ENCODE measurements at regions not wholly inside any gene's neighbourhood (a gene's known extent, or its start where the extent isn't known, plus 50 kb on each side); places are given as distances from the start of the nearest gene placed in this dataset.

DNA sequence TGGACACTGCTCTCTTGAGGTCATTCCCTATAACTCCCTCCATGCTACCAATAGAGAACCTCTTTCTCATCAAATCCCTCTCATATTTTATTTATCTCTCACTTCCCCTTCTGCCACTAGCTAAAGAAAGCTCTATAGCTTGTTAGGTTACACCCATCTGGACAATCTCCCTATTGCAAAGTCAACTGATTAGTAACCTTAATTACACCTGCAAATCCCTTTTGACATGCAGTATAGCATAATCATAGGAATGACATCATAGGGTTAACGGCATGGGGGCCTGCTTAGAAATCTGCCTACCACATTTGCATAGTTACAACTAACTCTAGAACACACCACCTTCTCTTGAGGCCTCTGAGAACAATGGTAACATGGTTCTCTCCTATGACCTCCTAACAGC, 181.2 kb downstream of the EMP1 start:
- no peaks in the 10 kb centered on the region for H3K27me3 ChIP-seq (ENCODE audit: control insufficient read depth in 4 of 4, insufficient read depth in 4 of 4, low read length in 3 of 4)
- H3K9ac ChIP-seq (ENCODE audit: low read depth in 1 of 2, low read length in 2 of 2), result no peak overlapping the region
- DNase-seq (ENCODE audit: low spot score), result no peak
- H3K4me1 ChIP-seq (ENCODE audit: control insufficient read depth in 4 of 4, insufficient read depth in 4 of 4, low read length in 3 of 4), result peaks cover 0 to 28% (median 17%) of the 10 kb centered on the region in 4 donors
- H3K36me3 ChIP-seq (ENCODE audit: control insufficient read depth in 4 of 4, insufficient read depth in 3 of 4, low read depth in 1 of 4, low read length in 3 of 4), result no peaks in the 10 kb centered on the region
- H3K9me3 ChIP-seq (ENCODE audit: control insufficient read depth in 4 of 4, low read length in 3 of 4), result no peaks in the 10 kb centered on the region
- 68% methylated on average over 1 of the region's 1 CpG for WGBS
- TF ChIP-seq YY1 (IDR thresholded peaks at IDR 0.05) (no peak), GABPA (IDR thresholded peaks at IDR 0.05 in 1 of 2, conservative IDR thresholded peaks at IDR 0.05 in 1 of 2) (no peak), RAD21 (IDR thresholded peaks at IDR 0.05) (no peak), EGR1 (IDR thresholded peaks at IDR 0.05; ENCODE audit: low read depth in 2 of 2) (no peak), HNF4A (conservative IDR thresholded peaks at IDR 0.05) (no peak), TAF1 (conservative IDR thresholded peaks at IDR 0.05) (no peak), FOXA1 (IDR thresholded peaks at IDR 0.05) (no peak), JUND (IDR thresholded peaks at IDR 0.05) (no peak), HNF4G (IDR thresholded peaks at IDR 0.05) (no peak), SP1 (IDR thresholded peaks at IDR 0.05) (no peak), NR2F2 (IDR thresholded peaks at IDR 0.05) (no peak), RXRA (IDR thresholded peaks at IDR 0.05) (no peak), FOXA2 (IDR thresholded peaks at IDR 0.05) (no peak)
- TF ChIP-seq, protein P1, sequence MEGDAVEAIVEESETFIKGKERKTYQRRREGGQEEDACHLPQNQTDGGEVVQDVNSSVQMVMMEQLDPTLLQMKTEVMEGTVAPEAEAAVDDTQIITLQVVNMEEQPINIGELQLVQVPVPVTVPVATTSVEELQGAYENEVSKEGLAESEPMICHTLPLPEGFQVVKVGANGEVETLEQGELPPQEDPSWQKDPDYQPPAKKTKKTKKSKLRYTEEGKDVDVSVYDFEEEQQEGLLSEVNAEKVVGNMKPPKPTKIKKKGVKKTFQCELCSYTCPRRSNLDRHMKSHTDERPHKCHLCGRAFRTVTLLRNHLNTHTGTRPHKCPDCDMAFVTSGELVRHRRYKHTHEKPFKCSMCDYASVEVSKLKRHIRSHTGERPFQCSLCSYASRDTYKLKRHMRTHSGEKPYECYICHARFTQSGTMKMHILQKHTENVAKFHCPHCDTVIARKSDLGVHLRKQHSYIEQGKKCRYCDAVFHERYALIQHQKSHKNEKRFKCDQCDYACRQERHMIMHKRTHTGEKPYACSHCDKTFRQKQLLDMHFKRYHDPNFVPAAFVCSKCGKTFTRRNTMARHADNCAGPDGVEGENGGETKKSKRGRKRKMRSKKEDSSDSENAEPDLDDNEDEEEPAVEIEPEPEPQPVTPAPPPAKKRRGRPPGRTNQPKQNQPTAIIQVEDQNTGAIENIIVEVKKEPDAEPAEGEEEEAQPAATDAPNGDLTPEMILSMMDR (IDR thresholded peaks at IDR 0.05; ENCODE audit: low read depth, low read length, missing input control), result no peak
- TF ChIP-seq, protein P2, sequence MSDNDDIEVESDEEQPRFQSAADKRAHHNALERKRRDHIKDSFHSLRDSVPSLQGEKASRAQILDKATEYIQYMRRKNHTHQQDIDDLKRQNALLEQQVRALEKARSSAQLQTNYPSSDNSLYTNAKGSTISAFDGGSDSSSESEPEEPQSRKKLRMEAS (IDR thresholded peaks at IDR 0.05), result no peak
- TF ChIP-seq, protein P3, sequence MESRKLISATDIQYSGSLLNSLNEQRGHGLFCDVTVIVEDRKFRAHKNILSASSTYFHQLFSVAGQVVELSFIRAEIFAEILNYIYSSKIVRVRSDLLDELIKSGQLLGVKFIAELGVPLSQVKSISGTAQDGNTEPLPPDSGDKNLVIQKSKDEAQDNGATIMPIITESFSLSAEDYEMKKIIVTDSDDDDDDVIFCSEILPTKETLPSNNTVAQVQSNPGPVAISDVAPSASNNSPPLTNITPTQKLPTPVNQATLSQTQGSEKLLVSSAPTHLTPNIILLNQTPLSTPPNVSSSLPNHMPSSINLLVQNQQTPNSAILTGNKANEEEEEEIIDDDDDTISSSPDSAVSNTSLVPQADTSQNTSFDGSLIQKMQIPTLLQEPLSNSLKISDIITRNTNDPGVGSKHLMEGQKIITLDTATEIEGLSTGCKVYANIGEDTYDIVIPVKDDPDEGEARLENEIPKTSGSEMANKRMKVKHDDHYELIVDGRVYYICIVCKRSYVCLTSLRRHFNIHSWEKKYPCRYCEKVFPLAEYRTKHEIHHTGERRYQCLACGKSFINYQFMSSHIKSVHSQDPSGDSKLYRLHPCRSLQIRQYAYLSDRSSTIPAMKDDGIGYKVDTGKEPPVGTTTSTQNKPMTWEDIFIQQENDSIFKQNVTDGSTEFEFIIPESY (IDR thresholded peaks at IDR 0.05), result no peak
- TF ChIP-seq, protein P4, sequence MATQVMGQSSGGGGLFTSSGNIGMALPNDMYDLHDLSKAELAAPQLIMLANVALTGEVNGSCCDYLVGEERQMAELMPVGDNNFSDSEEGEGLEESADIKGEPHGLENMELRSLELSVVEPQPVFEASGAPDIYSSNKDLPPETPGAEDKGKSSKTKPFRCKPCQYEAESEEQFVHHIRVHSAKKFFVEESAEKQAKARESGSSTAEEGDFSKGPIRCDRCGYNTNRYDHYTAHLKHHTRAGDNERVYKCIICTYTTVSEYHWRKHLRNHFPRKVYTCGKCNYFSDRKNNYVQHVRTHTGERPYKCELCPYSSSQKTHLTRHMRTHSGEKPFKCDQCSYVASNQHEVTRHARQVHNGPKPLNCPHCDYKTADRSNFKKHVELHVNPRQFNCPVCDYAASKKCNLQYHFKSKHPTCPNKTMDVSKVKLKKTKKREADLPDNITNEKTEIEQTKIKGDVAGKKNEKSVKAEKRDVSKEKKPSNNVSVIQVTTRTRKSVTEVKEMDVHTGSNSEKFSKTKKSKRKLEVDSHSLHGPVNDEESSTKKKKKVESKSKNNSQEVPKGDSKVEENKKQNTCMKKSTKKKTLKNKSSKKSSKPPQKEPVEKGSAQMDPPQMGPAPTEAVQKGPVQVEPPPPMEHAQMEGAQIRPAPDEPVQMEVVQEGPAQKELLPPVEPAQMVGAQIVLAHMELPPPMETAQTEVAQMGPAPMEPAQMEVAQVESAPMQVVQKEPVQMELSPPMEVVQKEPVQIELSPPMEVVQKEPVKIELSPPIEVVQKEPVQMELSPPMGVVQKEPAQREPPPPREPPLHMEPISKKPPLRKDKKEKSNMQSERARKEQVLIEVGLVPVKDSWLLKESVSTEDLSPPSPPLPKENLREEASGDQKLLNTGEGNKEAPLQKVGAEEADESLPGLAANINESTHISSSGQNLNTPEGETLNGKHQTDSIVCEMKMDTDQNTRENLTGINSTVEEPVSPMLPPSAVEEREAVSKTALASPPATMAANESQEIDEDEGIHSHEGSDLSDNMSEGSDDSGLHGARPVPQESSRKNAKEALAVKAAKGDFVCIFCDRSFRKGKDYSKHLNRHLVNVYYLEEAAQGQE (IDR thresholded peaks at IDR 0.05), result no peak
- TF ChIP-seq, protein P5, sequence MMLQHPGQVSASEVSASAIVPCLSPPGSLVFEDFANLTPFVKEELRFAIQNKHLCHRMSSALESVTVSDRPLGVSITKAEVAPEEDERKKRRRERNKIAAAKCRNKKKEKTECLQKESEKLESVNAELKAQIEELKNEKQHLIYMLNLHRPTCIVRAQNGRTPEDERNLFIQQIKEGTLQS (IDR thresholded peaks at IDR 0.05), result no peak
- no peak overlapping the region for H3K4me3 ChIP-seq (ENCODE audit: low read depth in 1 of 3, low read length in 3 of 3)
- no peak overlapping the region for H3K27ac ChIP-seq (ENCODE audit: low read depth in 1 of 2, low read length in 2 of 2)

All from liver (tissue), 8 donors.